Endothelial cell of umbilical vein (primary cell): ENCODE measurements at regions not wholly inside any gene's neighbourhood (a gene's known extent, or its start where the extent isn't known, plus 50 kb on each side); places are given as distances from the start of the nearest gene placed in this dataset.
A peak's percentile ranks its signal among the peaks of the same experiment; 100 is the strongest.

Source experiments
- BruUV-seq: library from RNA; stranded (reverse); fragments of 400-500 nt; replicated peaks from 2 replicates; lab custom pipeline; 2021; lab: Mats Ljungman, UMichigan
- CTCF ChIA-PET: fragments of 300-600, 350-600 bp; sonication (Branson Sonifier 250); formaldehyde crosslinking; loops from one replicate; lab custom pipeline; 2021; ENCODE audit warnings: antibody characterized with exemption, inconsistent platforms; lab: Charles Lee
- POLR2A ChIA-PET: fragments of 300-600, 350-600 bp; sonication (Branson Sonifier 250); formaldehyde crosslinking; loops from one replicate; lab custom pipeline; 2021; ENCODE audit warnings: antibody characterized with exemption, inconsistent platforms; lab: Charles Lee
- DNase-seq: peaks from one replicate; pipeline ENCODE4 v3.0.0-alpha.2; 2011; ENCODE audit warnings: low read depth, low spot score
- FAIRE-seq: peaks from 2 replicates; lab custom pipeline; 2011; peaks lifted over from hg19 to GRCh38; lab: Jason Lieb, UNC
- H2AFZ ChIP-seq: 2 replicates; pipeline ENCODE4 v1.6.0; 2012; ENCODE audit warnings: low read depth, low read length, control low read depth, inconsistent platforms
- H3K27ac ChIP-seq: 2 replicates; pipeline ENCODE4 v1.5.1; 2011; ENCODE audit warnings: low read depth, mild to moderate bottlenecking, control low read depth, low read length, moderate library complexity; ENCODE audit not compliant: insufficient read depth
- H3K27me3 ChIP-seq, 2 experiments: 2 replicates each; pipeline versions ENCODE4 v1.6.0 to v1.6.1; 2011; ENCODE audit warnings: low read length in 2 of 2, mixed read lengths in 1 of 2; ENCODE audit not compliant: control insufficient read depth in 2 of 2, insufficient read depth in 2 of 2
- H3K36me3 ChIP-seq, 2 experiments: 2 replicates in 1 of 2; 3 replicates in 1 of 2; pipeline ENCODE4 v1.5.1; 2011; ENCODE audit warnings: low read length in 2 of 2, mild to moderate bottlenecking in 1 of 2, moderate library complexity in 1 of 2; ENCODE audit not compliant: control insufficient read depth in 2 of 2, insufficient read depth in 2 of 2; ENCODE audit errors: extremely low read depth in 1 of 2
- H3K4me1 ChIP-seq: 3 replicates; pipeline ENCODE4 v1.5.1; 2011; ENCODE audit warnings: mild to moderate bottlenecking, low read length; ENCODE audit not compliant: control insufficient read depth, insufficient read depth; ENCODE audit errors: extremely low read depth
- H3K4me2 ChIP-seq: 2 replicates; pipeline ENCODE4 v1.6.1; 2011; ENCODE audit warnings: low read length, control low read depth, mixed read lengths; ENCODE audit not compliant: insufficient read depth
- H3K4me3 ChIP-seq, 3 experiments: fragments of 200-600 bp in 1 of 3; sonication (generic), shearing (Covaris generic) in 1 of 3; replicated peaks in 1 of 3; 2 replicates each; pipeline ENCODE4 v1.5.1; 2011 to 2016; ENCODE audit warnings: control low read depth in 3 of 3, low read length in 3 of 3, mild to moderate bottlenecking in 2 of 3, inconsistent platforms in 1 of 3, low read depth in 1 of 3, moderate library complexity in 1 of 3; ENCODE audit not compliant: insufficient read depth in 1 of 3
- H3K79me2 ChIP-seq: 2 replicates; pipeline ENCODE4 v1.6.0; 2012; ENCODE audit warnings: low read length, inconsistent platforms; ENCODE audit not compliant: control insufficient read depth, insufficient read depth
- H3K9ac ChIP-seq: replicated peaks from 2 replicates; pipeline ENCODE3; 2011; ENCODE audit warnings: low read length, control low read depth; ENCODE audit not compliant: insufficient read depth; ENCODE audit errors: extremely low read depth
- H3K9me1 ChIP-seq: replicated peaks from 3 replicates; pipeline ENCODE4 v1.6.0; 2011; ENCODE audit warnings: mild to moderate bottlenecking, low read length; ENCODE audit not compliant: control insufficient read depth, insufficient read depth; ENCODE audit errors: extremely low read depth
- H3K9me3 ChIP-seq: replicated peaks from 2 replicates; pipeline ENCODE4 v1.5.1; 2012; ENCODE audit warnings: low read length, inconsistent platforms; ENCODE audit not compliant: control insufficient read depth, insufficient read depth
- H4K20me1 ChIP-seq: replicated peaks from 2 replicates; pipeline ENCODE3; 2011; ENCODE audit warnings: mild to moderate bottlenecking, low read length; ENCODE audit not compliant: control insufficient read depth, insufficient read depth; ENCODE audit errors: extremely low read depth
- CTCF ChIP-seq, 2 donors: IDR thresholded peaks; 1 replicate in 1 of 2; 2 replicates in 1 of 2; pipeline ENCODE4 v1.5.1; 2011; ENCODE audit warnings: low read length in 2 of 2, mild to moderate bottlenecking in 2 of 2, moderate library complexity in 2 of 2, control low read depth in 1 of 2, inconsistent platforms in 1 of 2, low read depth in 1 of 2; ENCODE audit not compliant: insufficient read depth in 1 of 2; ENCODE audit errors: extremely low read depth in 1 of 2
- EZH2 ChIP-seq: IDR thresholded peaks from 2 replicates; pipeline ENCODE4 v1.6.1; 2012; ENCODE audit warnings: borderline replicate concordance, low read depth, mild to moderate bottlenecking, moderate library complexity, low read length, inconsistent platforms; ENCODE audit not compliant: severe bottlenecking
- FOS ChIP-seq: IDR thresholded peaks from 2 replicates; pipeline ENCODE4 v1.6.1; 2011; ENCODE audit warnings: mild to moderate bottlenecking, low read length, moderate library complexity, borderline replicate concordance; ENCODE audit not compliant: insufficient read depth
- GATA2 ChIP-seq: IDR thresholded peaks from 2 replicates; pipeline ENCODE4 v1.7.0; 2011; ENCODE audit warnings: low read depth, mild to moderate bottlenecking, moderate library complexity, mixed read lengths, low read length; ENCODE audit not compliant: insufficient read length, insufficient read depth
- JUN ChIP-seq: IDR thresholded peaks from 2 replicates; pipeline ENCODE4 v1.6.1; 2011; ENCODE audit warnings: borderline replicate concordance, low read depth; ENCODE audit not compliant: insufficient read length, insufficient read depth
- MAX ChIP-seq: IDR thresholded peaks from 2 replicates; pipeline ENCODE4 v1.6.1; 2011; ENCODE audit not compliant: insufficient read depth, insufficient read length
- MYC ChIP-seq: IDR thresholded peaks from one replicate; pipeline ENCODE4 v1.6.1; 2011; ENCODE audit warnings: mild to moderate bottlenecking, low read depth, low read length
- POLR2A ChIP-seq: IDR thresholded peaks from 2 replicates; pipeline ENCODE4 v1.6.1; 2012; ENCODE audit warnings: low read depth, mild to moderate bottlenecking, control low read depth, low read length
- POLR2AphosphoS5 ChIP-seq: IDR thresholded peaks from 2 replicates; pipeline ENCODE4 v1.6.1; 2012; ENCODE audit warnings: low read depth, mild to moderate bottlenecking, control low read depth, low read length, moderate library complexity; ENCODE audit not compliant: insufficient read depth
- dilution Hi-C: fragments of 300-500 bp; cut with MboI; formaldehyde crosslinking; loops from one replicate; pipeline ENCODE4 v1.15.0; 2019; ENCODE audit warnings: low sequenced_read_pairs; ENCODE audit not compliant: extremely low pct_ligation_motif_present
- intact Hi-C: fragments of 100-400 bp; cut with micrococcal nuclease; formaldehyde crosslinking; loops from one replicate; pipeline ENCODE4 v1.10.0; 2022

GRCh38 chr6:141088171-141088570, 1044.6 kb upstream of the GJE1 start:
- dilution Hi-C loops: no loop called here
- Histone ChIP-seq H3K4me1 (no peaks in the 10 kb centered on the region), H3K27me3 (no peaks in the 10 kb centered on the region), H3K4me2 (no peak overlapping the region), H3K27ac (no peak overlapping the region), H2AFZ (peak overlapping the region; percentile 39), H3K36me3 (no peaks in the 10 kb centered on the region), H3K9ac (no peak overlapping the region), H3K9me1 (no peaks in the 10 kb centered on the region), H3K79me2 (no peaks in the 10 kb centered on the region), H4K20me1 (no peaks in the 10 kb centered on the region), H3K9me3 (no peaks in the 10 kb centered on the region), H3K4me3 (no peak overlapping the region)
- DNase-seq: no peak
- TF ChIP-seq EZH2 (no peak), JUN (no peak), FOS (no peak), MYC (no peak), POLR2A (no peak), GATA2 (no peak), CTCF (IDR thresholded peaks at IDR 0.05; ENCODE audit: extremely low read depth in 1 of 2, insufficient read depth in 1 of 2, low read depth in 1 of 2, low read length in 2 of 2) (no peak), POLR2AphosphoS5 (no peak), MAX (no peak)
- ChIA-PET CTCF (no interaction called here), POLR2A (no interaction called here)
- BruUV-seq: no TSS peak
- intact Hi-C loops: no loop called here
- no peak for FAIRE-seq
